Esophagus squamous epithelium (tissue), 4 donors: ENCODE measurements at regions not wholly inside any gene's neighbourhood (a gene's known extent, or its start where the extent isn't known, plus 50 kb on each side); places are given as distances from the start of the nearest gene placed in this dataset.

Experiments
- CTCF ChIP-seq, 6 experiments: fragments of 450-650 bp in 4 of 6; fragments of 200-600 bp in 2 of 6; sonication (generic) in 2 of 6; IDR thresholded peaks; one replicate each; pipeline ENCODE4 v1.5.1; 2016 to 2019; ENCODE audit warnings: antibody characterized with exemption in 6 of 6, mild to moderate bottlenecking in 4 of 6, moderate library complexity in 4 of 6
- POLR2A ChIP-seq, 4 donors: fragments of 450-650 bp; IDR thresholded peaks; one replicate each; pipeline ENCODE4 v1.6.1; 2017; ENCODE audit warnings: antibody characterized with exemption in 4 of 4, mild to moderate bottlenecking in 4 of 4, moderate library complexity in 3 of 4

GRCh38 chr13:22227895-22228294 is 557.0 kb downstream of the FGF9 start:
- TF ChIP-seq CTCF (IDR thresholded peaks at IDR 0.05) (no peak), POLR2A (IDR thresholded peaks at IDR 0.05) (no peak)
